GM12878 (cell line): ENCODE measurements at regions not wholly inside any gene's neighbourhood (a gene's known extent, or its start where the extent isn't known, plus 50 kb on each side); places are given as distances from the start of the nearest gene placed in this dataset.

Experiments
- ATAC-seq: fragments of 200-7000 bp; cut with Tn5 transposase; 3 replicates; pipeline ENCODE4 v1.9.1; 2020; ENCODE audit warnings: mild to moderate bottlenecking, moderate library complexity
- BruUV-seq: library from RNA; stranded (reverse); fragments of 400-500 nt; replicated peaks from 2 replicates; lab custom pipeline; 2021; lab: Mats Ljungman, UMichigan
- CTCF ChIA-PET: fragments of 300-600 bp; sonication (Branson Sonifier 250); formaldehyde crosslinking; extraction: SDS; loops from one replicate; lab custom pipeline; 2021; ENCODE audit warnings: inconsistent platforms; lab: Yijun Ruan, JAX
- POLR2A ChIA-PET: fragments of 350-600 bp; formaldehyde crosslinking; extraction: SDS; loops from one replicate; lab custom pipeline; 2021; ENCODE audit warnings: inconsistent platforms; lab: Charles Lee
- RAD21 ChIA-PET: fragments of 300-600 bp; sonication (Branson Sonifier 250); formaldehyde crosslinking; loops from one replicate; lab custom pipeline; 2023; ENCODE audit warnings: antibody characterized with exemption; ENCODE audit not compliant: unreplicated experiment; lab: Charles Lee
- SMC1A ChIA-PET: fragments of 300-600 bp; sonication (Branson Sonifier 250); formaldehyde crosslinking; loops from one replicate; lab custom pipeline; 2023; ENCODE audit not compliant: unreplicated experiment, uncharacterized antibody; lab: Charles Lee
- DNase-seq: peaks from one replicate; pipeline ENCODE4 v3.0.0-alpha.2; 2011; ENCODE audit warnings: low read depth, low spot score
- FAIRE-seq: peaks from 3 replicates; lab custom pipeline; 2011; peaks lifted over from hg19 to GRCh38; lab: Jason Lieb, UNC
- H2AFZ ChIP-seq: 2 replicates; pipeline ENCODE4 v1.6.0; 2011; ENCODE audit warnings: low read depth, low read length, control low read depth; ENCODE audit not compliant: control insufficient read depth
- H3K27ac ChIP-seq: 2 replicates; pipeline ENCODE4 v1.5.1; 2011; ENCODE audit warnings: control low read depth; ENCODE audit not compliant: control insufficient read depth, insufficient read depth
- H3K27me3 ChIP-seq, 2 experiments: replicated peaks in 1 of 2; 2 replicates each; pipeline versions ENCODE4 v1.6.0 to v1.6.1; 2011; ENCODE audit warnings: low read length in 1 of 2; ENCODE audit not compliant: control insufficient read depth in 2 of 2, insufficient read depth in 2 of 2
- H3K36me3 ChIP-seq, 2 experiments: 2 replicates each; pipeline ENCODE4 v1.5.1; 2011; ENCODE audit warnings: low read length in 1 of 2; ENCODE audit not compliant: control insufficient read depth in 2 of 2, insufficient read depth in 2 of 2
- H3K4me1 ChIP-seq: 2 replicates; pipeline ENCODE4 v1.6.1; 2011; ENCODE audit warnings: mild to moderate bottlenecking, low read length, moderate library complexity, mixed read lengths; ENCODE audit not compliant: control insufficient read depth, insufficient read depth
- H3K4me2 ChIP-seq: 2 replicates; pipeline ENCODE4 v1.6.0; 2011; ENCODE audit warnings: control low read depth; ENCODE audit not compliant: control insufficient read depth, insufficient read depth
- H3K4me3 ChIP-seq: fragments of 200-600 bp; sonication (generic); 2 replicates; pipeline ENCODE4 v1.5.1; 2016
- H3K79me2 ChIP-seq: 2 replicates; pipeline ENCODE4 v1.6.0; 2011; ENCODE audit warnings: low read length; ENCODE audit not compliant: control insufficient read depth, insufficient read depth
- H3K9ac ChIP-seq: 2 replicates; pipeline ENCODE4 v1.8.0; 2011; ENCODE audit warnings: low read length, control low read depth, mixed read lengths; ENCODE audit not compliant: control insufficient read depth, insufficient read depth
- H3K9me3 ChIP-seq: replicated peaks from 3 replicates; pipeline ENCODE4 v1.5.1; 2011; ENCODE audit warnings: mild to moderate bottlenecking, low read length; ENCODE audit not compliant: control insufficient read depth, insufficient read depth
- H4K20me1 ChIP-seq: 2 replicates; pipeline ENCODE4 v1.6.0; 2011; ENCODE audit not compliant: control insufficient read depth, insufficient read depth
- CUX1 ChIP-seq: IDR thresholded peaks from 2 replicates; pipeline ENCODE4 v1.6.1; 2012; ENCODE audit warnings: improper control_type of control experiment, low read depth, low read length; ENCODE audit not compliant: insufficient replicate concordance
- MYB ChIP-seq: fragments of 150-350 bp; IDR thresholded peaks from 2 replicates; pipeline ENCODE4 v1.6.1; 2014; ENCODE audit warnings: mild to moderate bottlenecking, low read depth, low read length, borderline replicate concordance
- NR2C2 ChIP-seq: IDR thresholded peaks from 2 replicates; pipeline ENCODE4 v1.6.1; 2011; ENCODE audit warnings: borderline replicate concordance, low read depth; ENCODE audit not compliant: control insufficient read depth, insufficient read length
- RCOR1 ChIP-seq: conservative IDR thresholded peaks from 2 replicates; pipeline ENCODE4 v1.6.1; 2012; ENCODE audit warnings: low read depth, low read length, improper control_type of control experiment
- RFX5 ChIP-seq: IDR thresholded peaks from 2 replicates; pipeline ENCODE4 v1.6.1; 2011; ENCODE audit warnings: low read depth, low read length, improper control_type of control experiment
- SPI1 ChIP-seq: IDR thresholded peaks from 2 replicates; pipeline ENCODE4 v1.6.1; 2011; ENCODE audit warnings: low read depth, mild to moderate bottlenecking, low read length, moderate library complexity, borderline replicate concordance; ENCODE audit not compliant: insufficient read depth
- TCF12 ChIP-seq: IDR thresholded peaks from 2 replicates; pipeline ENCODE4 v1.6.1; 2011; ENCODE audit warnings: low read depth, mild to moderate bottlenecking, low read length
- ZNF274 ChIP-seq: IDR thresholded peaks from one replicate; pipeline ENCODE4 v1.8.0; 2011; ENCODE audit not compliant: insufficient read length, insufficient read depth
- WGBS: methylation state at CpG from one replicate; pipeline ENCODE4 v1.1.6; 2016; ENCODE audit warnings: low lambda C conversion rate; ENCODE audit not compliant: insufficient replicate concordance, insufficient coverage; ENCODE audit errors: missing lambda C conversion rate; 5-methylcytosine and 5-hydroxymethylcytosine counted together
- in situ Hi-C: fragments of 300-500 bp; cut with MboI; formaldehyde crosslinking; loops from 9 replicates; pipeline ENCODE4 v1.14.3; 2018; ENCODE audit warnings: mixed read lengths
- intact Hi-C: fragments of 100-400 bp; cut with micrococcal nuclease; formaldehyde crosslinking; loops from one replicate; pipeline ENCODE4 v1.14.2; 2022; ENCODE audit not compliant: unreplicated experiment
- TF ChIP-seq, protein P1 (sequence below): IDR thresholded peaks from 2 replicates; pipeline ENCODE4 v1.6.1; 2012; ENCODE audit warnings: low read length, inconsistent platforms
- TF ChIP-seq, protein P2 (sequence below): fragments of 450-650 bp; conservative IDR thresholded peaks from 2 replicates; pipeline ENCODE4 v1.6.1; 2017; ENCODE audit warnings: mild to moderate bottlenecking, moderate library complexity
- TF ChIP-seq, protein P3 (sequence below): fragments of 450-650 bp; IDR thresholded peaks from 2 replicates; pipeline ENCODE4 v1.6.1; 2016; ENCODE audit warnings: mild to moderate bottlenecking, moderate library complexity, borderline replicate concordance

DNA sequence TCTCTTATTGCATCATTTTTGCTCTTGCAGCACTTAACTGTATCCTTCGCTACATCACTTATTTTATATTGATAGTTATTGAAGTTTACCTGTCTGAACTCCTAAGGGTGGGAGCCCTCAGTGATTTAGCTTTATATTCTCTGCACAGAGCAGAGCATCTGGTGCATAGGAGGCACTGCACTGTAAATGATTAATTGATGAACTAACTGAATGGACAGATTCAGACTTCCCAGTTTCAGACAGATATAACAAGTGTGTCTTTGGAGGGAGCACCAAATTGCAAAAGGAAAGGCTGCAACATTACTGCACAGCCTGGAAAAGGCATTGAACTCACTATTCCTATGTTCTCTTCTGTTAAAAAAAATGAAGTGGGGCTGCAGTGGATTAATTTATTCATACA, 160.3 kb downstream of the EDN1 start:
- ChIA-PET CTCF (no interaction called here), POLR2A (no interaction called here), SMC1A (interaction anchor here (0.9 to 1.3 kb wide), 2 partner anchors 13 to 54 kb away, joined by 3 read pairs; no protein-coding TSS in a partner anchor), RAD21 (no interaction called here)
- Histone ChIP-seq H3K9me3 (peaks cover 6% of the 10 kb centered on the region; the same call in 2 of the 3 replicates), H3K36me3 (no peaks in the 10 kb centered on the region), H3K79me2 (no peaks in the 10 kb centered on the region), H3K4me3 (no peak overlapping the region), H3K4me1 (no peaks in the 10 kb centered on the region), H3K9ac (no peak overlapping the region), H3K27me3 (no peaks in the 10 kb centered on the region), H2AFZ (no peak overlapping the region), H4K20me1 (no peaks in the 10 kb centered on the region), H3K4me2 (no peak overlapping the region), H3K27ac (no peak overlapping the region)
- intact Hi-C loops: loop anchor here (1.0 kb wide), 1 partner anchor 25 kb away; no protein-coding TSS in a partner anchor
- BruUV-seq: no TSS peak
- WGBS: 0% methylated on average over 1 of the region's 1 CpG
- peak; percentile 35; the same call in 2 of the 3 replicates for ATAC-seq
- no peak for DNase-seq
- in situ Hi-C loops: no loop called here
- FAIRE-seq: no peak
- TF ChIP-seq ZNF274 (no peak), RCOR1 (no peak), RFX5 (no peak), SPI1 (no peak), TCF12 (no peak), NR2C2 (no peak), MYB (no peak), CUX1 (no peak)
- TF ChIP-seq, protein P1, sequence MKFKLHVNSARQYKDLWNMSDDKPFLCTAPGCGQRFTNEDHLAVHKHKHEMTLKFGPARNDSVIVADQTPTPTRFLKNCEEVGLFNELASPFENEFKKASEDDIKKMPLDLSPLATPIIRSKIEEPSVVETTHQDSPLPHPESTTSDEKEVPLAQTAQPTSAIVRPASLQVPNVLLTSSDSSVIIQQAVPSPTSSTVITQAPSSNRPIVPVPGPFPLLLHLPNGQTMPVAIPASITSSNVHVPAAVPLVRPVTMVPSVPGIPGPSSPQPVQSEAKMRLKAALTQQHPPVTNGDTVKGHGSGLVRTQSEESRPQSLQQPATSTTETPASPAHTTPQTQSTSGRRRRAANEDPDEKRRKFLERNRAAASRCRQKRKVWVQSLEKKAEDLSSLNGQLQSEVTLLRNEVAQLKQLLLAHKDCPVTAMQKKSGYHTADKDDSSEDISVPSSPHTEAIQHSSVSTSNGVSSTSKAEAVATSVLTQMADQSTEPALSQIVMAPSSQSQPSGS: no peak
- TF ChIP-seq, protein P2, sequence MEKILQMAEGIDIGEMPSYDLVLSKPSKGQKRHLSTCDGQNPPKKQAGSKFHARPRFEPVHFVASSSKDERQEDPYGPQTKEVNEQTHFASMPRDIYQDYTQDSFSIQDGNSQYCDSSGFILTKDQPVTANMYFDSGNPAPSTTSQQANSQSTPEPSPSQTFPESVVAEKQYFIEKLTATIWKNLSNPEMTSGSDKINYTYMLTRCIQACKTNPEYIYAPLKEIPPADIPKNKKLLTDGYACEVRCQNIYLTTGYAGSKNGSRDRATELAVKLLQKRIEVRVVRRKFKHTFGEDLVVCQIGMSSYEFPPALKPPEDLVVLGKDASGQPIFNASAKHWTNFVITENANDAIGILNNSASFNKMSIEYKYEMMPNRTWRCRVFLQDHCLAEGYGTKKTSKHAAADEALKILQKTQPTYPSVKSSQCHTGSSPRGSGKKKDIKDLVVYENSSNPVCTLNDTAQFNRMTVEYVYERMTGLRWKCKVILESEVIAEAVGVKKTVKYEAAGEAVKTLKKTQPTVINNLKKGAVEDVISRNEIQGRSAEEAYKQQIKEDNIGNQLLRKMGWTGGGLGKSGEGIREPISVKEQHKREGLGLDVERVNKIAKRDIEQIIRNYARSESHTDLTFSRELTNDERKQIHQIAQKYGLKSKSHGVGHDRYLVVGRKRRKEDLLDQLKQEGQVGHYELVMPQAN: no peak
- TF ChIP-seq, protein P3, sequence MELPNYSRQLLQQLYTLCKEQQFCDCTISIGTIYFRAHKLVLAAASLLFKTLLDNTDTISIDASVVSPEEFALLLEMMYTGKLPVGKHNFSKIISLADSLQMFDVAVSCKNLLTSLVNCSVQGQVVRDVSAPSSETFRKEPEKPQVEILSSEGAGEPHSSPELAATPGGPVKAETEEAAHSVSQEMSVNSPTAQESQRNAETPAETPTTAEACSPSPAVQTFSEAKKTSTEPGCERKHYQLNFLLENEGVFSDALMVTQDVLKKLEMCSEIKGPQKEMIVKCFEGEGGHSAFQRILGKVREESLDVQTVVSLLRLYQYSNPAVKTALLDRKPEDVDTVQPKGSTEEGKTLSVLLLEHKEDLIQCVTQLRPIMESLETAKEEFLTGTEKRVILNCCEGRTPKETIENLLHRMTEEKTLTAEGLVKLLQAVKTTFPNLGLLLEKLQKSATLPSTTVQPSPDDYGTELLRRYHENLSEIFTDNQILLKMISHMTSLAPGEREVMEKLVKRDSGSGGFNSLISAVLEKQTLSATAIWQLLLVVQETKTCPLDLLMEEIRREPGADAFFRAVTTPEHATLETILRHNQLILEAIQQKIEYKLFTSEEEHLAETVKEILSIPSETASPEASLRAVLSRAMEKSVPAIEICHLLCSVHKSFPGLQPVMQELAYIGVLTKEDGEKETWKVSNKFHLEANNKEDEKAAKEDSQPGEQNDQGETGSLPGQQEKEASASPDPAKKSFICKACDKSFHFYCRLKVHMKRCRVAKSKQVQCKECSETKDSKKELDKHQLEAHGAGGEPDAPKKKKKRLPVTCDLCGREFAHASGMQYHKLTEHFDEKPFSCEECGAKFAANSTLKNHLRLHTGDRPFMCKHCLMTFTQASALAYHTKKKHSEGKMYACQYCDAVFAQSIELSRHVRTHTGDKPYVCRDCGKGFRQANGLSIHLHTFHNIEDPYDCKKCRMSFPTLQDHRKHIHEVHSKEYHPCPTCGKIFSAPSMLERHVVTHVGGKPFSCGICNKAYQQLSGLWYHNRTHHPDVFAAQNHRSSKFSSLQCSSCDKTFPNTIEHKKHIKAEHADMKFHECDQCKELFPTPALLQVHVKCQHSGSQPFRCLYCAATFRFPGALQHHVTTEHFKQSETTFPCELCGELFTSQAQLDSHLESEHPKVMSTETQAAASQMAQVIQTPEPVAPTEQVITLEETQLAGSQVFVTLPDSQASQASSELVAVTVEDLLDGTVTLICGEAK: no peak
